ENCODE measurements at regions not wholly inside any gene's neighbourhood (a gene's known extent, or its start where the extent isn't known, plus 50 kb on each side); places are given as distances from the start of the nearest gene placed in this dataset.

DNA sequence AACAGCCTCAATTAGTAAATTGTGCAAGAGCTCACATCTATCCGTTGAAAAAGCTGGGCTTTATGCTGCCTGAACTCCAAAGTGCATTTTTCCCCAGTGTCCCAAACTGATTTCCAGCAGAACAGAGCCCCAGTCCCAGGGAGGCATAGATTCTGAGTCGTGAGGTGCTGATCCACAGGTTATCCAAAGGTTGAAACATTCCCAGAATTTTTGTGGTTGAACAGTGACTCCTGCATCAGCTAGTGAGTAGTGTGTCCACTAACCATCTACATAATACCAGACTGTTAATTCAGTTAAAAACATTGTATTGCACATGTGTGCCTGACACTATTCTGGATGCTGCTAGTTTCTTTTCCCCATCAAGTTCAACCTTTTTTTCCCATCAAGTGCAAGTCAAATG lies 761.5 kb downstream of the GATA3 start:
- Histone ChIP-seq H3K4me3 (no peak overlapping the region), H3K27ac (no peak overlapping the region), H3K4me1 (no peaks in the 10 kb centered on the region), H3K36me3 (no peaks in the 10 kb centered on the region), H3K9me3 (no peaks in the 10 kb centered on the region), H3K27me3 (no peaks in the 10 kb centered on the region)
- TF ChIP-seq, protein P1, sequence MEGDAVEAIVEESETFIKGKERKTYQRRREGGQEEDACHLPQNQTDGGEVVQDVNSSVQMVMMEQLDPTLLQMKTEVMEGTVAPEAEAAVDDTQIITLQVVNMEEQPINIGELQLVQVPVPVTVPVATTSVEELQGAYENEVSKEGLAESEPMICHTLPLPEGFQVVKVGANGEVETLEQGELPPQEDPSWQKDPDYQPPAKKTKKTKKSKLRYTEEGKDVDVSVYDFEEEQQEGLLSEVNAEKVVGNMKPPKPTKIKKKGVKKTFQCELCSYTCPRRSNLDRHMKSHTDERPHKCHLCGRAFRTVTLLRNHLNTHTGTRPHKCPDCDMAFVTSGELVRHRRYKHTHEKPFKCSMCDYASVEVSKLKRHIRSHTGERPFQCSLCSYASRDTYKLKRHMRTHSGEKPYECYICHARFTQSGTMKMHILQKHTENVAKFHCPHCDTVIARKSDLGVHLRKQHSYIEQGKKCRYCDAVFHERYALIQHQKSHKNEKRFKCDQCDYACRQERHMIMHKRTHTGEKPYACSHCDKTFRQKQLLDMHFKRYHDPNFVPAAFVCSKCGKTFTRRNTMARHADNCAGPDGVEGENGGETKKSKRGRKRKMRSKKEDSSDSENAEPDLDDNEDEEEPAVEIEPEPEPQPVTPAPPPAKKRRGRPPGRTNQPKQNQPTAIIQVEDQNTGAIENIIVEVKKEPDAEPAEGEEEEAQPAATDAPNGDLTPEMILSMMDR (IDR thresholded peaks at IDR 0.05): no peak
- no peak for ATAC-seq
- intact Hi-C loops (cut with DNase I): no loop called here
- no peak for DNase-seq

DNA sequence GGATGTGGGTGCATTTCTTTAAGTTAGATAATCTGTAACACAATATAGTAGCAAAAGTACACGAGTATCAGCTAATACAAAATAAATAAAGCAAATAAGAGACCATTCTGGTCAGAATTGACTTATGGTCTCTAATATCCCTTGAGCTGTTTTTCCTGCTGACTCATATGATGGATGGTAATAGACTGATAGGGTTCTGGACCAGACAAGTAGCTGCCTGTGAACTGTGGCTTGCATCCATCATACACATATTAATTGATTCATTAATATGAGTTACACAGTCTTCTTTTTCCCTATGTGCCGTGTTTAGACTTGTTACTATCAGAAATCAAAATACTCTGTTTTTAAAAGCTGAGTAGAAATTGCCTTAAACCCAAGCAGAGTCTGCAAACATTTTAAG lies 762.8 kb downstream of the GATA3 start:
- H3K27ac ChIP-seq: no peak overlapping the region
- DNase-seq (no peak), ATAC-seq (no peak)
- no peaks in the 10 kb centered on the region for H3K9me3 ChIP-seq
- no peaks in the 10 kb centered on the region for H3K4me1 ChIP-seq
- H3K27me3 ChIP-seq: no peaks in the 10 kb centered on the region
- no peak overlapping the region for H3K4me3 ChIP-seq
- intact Hi-C loops (cut with DNase I): no loop called here
- TF ChIP-seq, protein P1 (IDR thresholded peaks at IDR 0.05): no peak
- H3K36me3 ChIP-seq: no peaks in the 10 kb centered on the region

DNA sequence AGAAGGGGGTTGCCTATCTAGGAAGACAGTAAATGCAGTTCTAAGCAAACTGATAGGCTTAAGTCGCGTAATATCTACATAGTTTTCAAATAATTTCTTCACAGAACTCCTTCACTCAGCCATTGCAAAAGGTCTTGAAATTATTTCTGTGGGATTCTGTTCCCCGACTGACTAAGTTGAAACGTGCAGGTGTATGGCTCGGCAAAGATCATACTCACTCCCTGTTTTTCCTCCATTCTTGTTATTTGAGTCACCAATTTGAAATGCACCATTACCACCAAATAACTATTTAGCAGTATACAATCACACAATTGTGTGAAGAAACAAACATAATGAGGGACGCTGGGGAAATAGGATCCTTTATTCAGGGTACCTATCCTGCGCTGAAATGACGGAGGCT lies 771.1 kb downstream of the GATA3 start:
- intact Hi-C loops (cut with DNase I): no loop called here
- Histone ChIP-seq H3K36me3 (no peaks in the 10 kb centered on the region), H3K9me3 (no peaks in the 10 kb centered on the region), H3K4me1 (no peaks in the 10 kb centered on the region), H3K27me3 (no peaks in the 10 kb centered on the region), H3K27ac (no peak overlapping the region), H3K4me3 (no peak overlapping the region)
- ATAC-seq (no peak), DNase-seq (no peak)
- TF ChIP-seq, protein P1 (IDR thresholded peaks at IDR 0.05): no peak

GRCh38 chr10:8829592-8829991 lies 775.1 kb downstream of the GATA3 start:
- TF ChIP-seq, protein P1 (IDR thresholded peaks at IDR 0.05): no peak
- no peak for ATAC-seq
- Histone ChIP-seq H3K4me1 (no peaks in the 10 kb centered on the region), H3K36me3 (no peaks in the 10 kb centered on the region), H3K27ac (no peak overlapping the region), H3K27me3 (no peaks in the 10 kb centered on the region), H3K9me3 (no peaks in the 10 kb centered on the region), H3K4me3 (no peak overlapping the region)
- intact Hi-C loops (cut with DNase I): no loop called here
- no peak for DNase-seq

- H3K9me3 ChIP-seq: no peaks in the 10 kb centered on the region
- no peaks in the 10 kb centered on the region for H3K27me3 ChIP-seq
- H3K4me3 ChIP-seq: no peak overlapping the region
- H3K36me3 ChIP-seq: no peaks in the 10 kb centered on the region
- no peak overlapping the region for H3K27ac ChIP-seq
- DNase-seq (no peak), ATAC-seq (no peak)
- intact Hi-C loops (cut with DNase I): no loop called here
- TF ChIP-seq, protein P1 (IDR thresholded peaks at IDR 0.05): no peak
- no peaks in the 10 kb centered on the region for H3K4me1 ChIP-seq
These were observed 775.6 kb downstream of the GATA3 start for GRCh38 chr10:8830048-8830447.
